GM12878 (cell line): ENCODE measurements at regions not wholly inside any gene's neighbourhood (a gene's known extent, or its start where the extent isn't known, plus 50 kb on each side); places are given as distances from the start of the nearest gene placed in this dataset.

ENCODE experiments used
- ATAC-seq: fragments of 200-7000 bp; cut with Tn5 transposase; 3 replicates; pipeline ENCODE4 v1.9.1; 2020; ENCODE audit warnings: mild to moderate bottlenecking, moderate library complexity
- BruUV-seq: library from RNA; stranded (reverse); fragments of 400-500 nt; replicated peaks from 2 replicates; lab custom pipeline; 2021; lab: Mats Ljungman, UMichigan
- CTCF ChIA-PET: fragments of 300-600 bp; sonication (Branson Sonifier 250); formaldehyde crosslinking; extraction: SDS; loops from one replicate; lab custom pipeline; 2021; ENCODE audit warnings: inconsistent platforms; lab: Yijun Ruan, JAX
- POLR2A ChIA-PET: fragments of 350-600 bp; formaldehyde crosslinking; extraction: SDS; loops from one replicate; lab custom pipeline; 2021; ENCODE audit warnings: inconsistent platforms; lab: Charles Lee
- RAD21 ChIA-PET: fragments of 300-600 bp; sonication (Branson Sonifier 250); formaldehyde crosslinking; loops from one replicate; lab custom pipeline; 2023; ENCODE audit warnings: antibody characterized with exemption; ENCODE audit not compliant: unreplicated experiment; lab: Charles Lee
- SMC1A ChIA-PET: fragments of 300-600 bp; sonication (Branson Sonifier 250); formaldehyde crosslinking; loops from one replicate; lab custom pipeline; 2023; ENCODE audit not compliant: unreplicated experiment, uncharacterized antibody; lab: Charles Lee
- DNase-seq: peaks from one replicate; pipeline ENCODE4 v3.0.0-alpha.2; 2011; ENCODE audit warnings: low read depth, low spot score
- FAIRE-seq: peaks from 3 replicates; lab custom pipeline; 2011; peaks lifted over from hg19 to GRCh38; lab: Jason Lieb, UNC
- H2AFZ ChIP-seq: 2 replicates; pipeline ENCODE4 v1.6.0; 2011; ENCODE audit warnings: low read depth, low read length, control low read depth; ENCODE audit not compliant: control insufficient read depth
- H3K27ac ChIP-seq: 2 replicates; pipeline ENCODE4 v1.5.1; 2011; ENCODE audit warnings: control low read depth; ENCODE audit not compliant: control insufficient read depth, insufficient read depth
- H3K27me3 ChIP-seq, 2 experiments: replicated peaks in 1 of 2; 2 replicates each; pipeline versions ENCODE4 v1.6.0 to v1.6.1; 2011; ENCODE audit warnings: low read length in 1 of 2; ENCODE audit not compliant: control insufficient read depth in 2 of 2, insufficient read depth in 2 of 2
- H3K36me3 ChIP-seq, 2 experiments: 2 replicates each; pipeline ENCODE4 v1.5.1; 2011; ENCODE audit warnings: low read length in 1 of 2; ENCODE audit not compliant: control insufficient read depth in 2 of 2, insufficient read depth in 2 of 2
- H3K4me1 ChIP-seq: 2 replicates; pipeline ENCODE4 v1.6.1; 2011; ENCODE audit warnings: mild to moderate bottlenecking, low read length, moderate library complexity, mixed read lengths; ENCODE audit not compliant: control insufficient read depth, insufficient read depth
- H3K4me2 ChIP-seq: 2 replicates; pipeline ENCODE4 v1.6.0; 2011; ENCODE audit warnings: control low read depth; ENCODE audit not compliant: control insufficient read depth, insufficient read depth
- H3K4me3 ChIP-seq: fragments of 200-600 bp; sonication (generic); 2 replicates; pipeline ENCODE4 v1.5.1; 2016
- H3K79me2 ChIP-seq: 2 replicates; pipeline ENCODE4 v1.6.0; 2011; ENCODE audit warnings: low read length; ENCODE audit not compliant: control insufficient read depth, insufficient read depth
- H3K9ac ChIP-seq: 2 replicates; pipeline ENCODE4 v1.8.0; 2011; ENCODE audit warnings: low read length, control low read depth, mixed read lengths; ENCODE audit not compliant: control insufficient read depth, insufficient read depth
- H3K9me3 ChIP-seq: replicated peaks from 3 replicates; pipeline ENCODE4 v1.5.1; 2011; ENCODE audit warnings: mild to moderate bottlenecking, low read length; ENCODE audit not compliant: control insufficient read depth, insufficient read depth
- H4K20me1 ChIP-seq: 2 replicates; pipeline ENCODE4 v1.6.0; 2011; ENCODE audit not compliant: control insufficient read depth, insufficient read depth
- CBFB ChIP-seq: IDR thresholded peaks from 2 replicates; pipeline ENCODE4 v1.6.1; 2016; ENCODE audit warnings: antibody characterized with exemption, low read depth
- FOXK2 ChIP-seq: fragments of 450-650 bp; IDR thresholded peaks from 2 replicates; pipeline ENCODE4 v1.6.1; 2017; ENCODE audit warnings: mild to moderate bottlenecking, moderate library complexity
- KAT2A ChIP-seq: conservative IDR thresholded peaks from 2 replicates; pipeline ENCODE4 v1.6.1; 2011; ENCODE audit warnings: low read depth, low read length; ENCODE audit not compliant: control insufficient read depth
- KLF5 ChIP-seq: fragments of 450-650 bp; IDR thresholded peaks from 2 replicates; pipeline ENCODE4 v1.6.1; 2014; ENCODE audit warnings: mild to moderate bottlenecking; ENCODE audit not compliant: partially characterized antibody
- NRF1 ChIP-seq: conservative IDR thresholded peaks from 2 replicates; pipeline ENCODE4 v1.6.1; 2011; ENCODE audit warnings: mild to moderate bottlenecking, low read depth, low read length, improper control_type of control experiment
- SRF ChIP-seq, 2 experiments: IDR thresholded peaks; 2 replicates each; pipeline ENCODE4 v1.6.1; 2011; ENCODE audit warnings: low read depth in 2 of 2, low read length in 2 of 2, mild to moderate bottlenecking in 1 of 2, moderate library complexity in 1 of 2
- ZBTB11 ChIP-seq: fragments of 450-650 bp; formaldehyde crosslinking; IDR thresholded peaks from 2 replicates; pipeline ENCODE4 v1.5.0; 2022; ENCODE audit warnings: mild to moderate bottlenecking, missing genetic modification characterization
- ZNF207 ChIP-seq: fragments of 450-650 bp; IDR thresholded peaks from 2 replicates; pipeline ENCODE4 v1.6.1; 2014; ENCODE audit warnings: antibody characterized with exemption, mild to moderate bottlenecking, borderline replicate concordance
- WGBS: methylation state at CpG from one replicate; pipeline ENCODE4 v1.1.6; 2016; ENCODE audit warnings: low lambda C conversion rate; ENCODE audit not compliant: insufficient replicate concordance, insufficient coverage; ENCODE audit errors: missing lambda C conversion rate; 5-methylcytosine and 5-hydroxymethylcytosine counted together
- in situ Hi-C: fragments of 300-500 bp; cut with MboI; formaldehyde crosslinking; loops from 9 replicates; pipeline ENCODE4 v1.14.3; 2018; ENCODE audit warnings: mixed read lengths
- intact Hi-C: fragments of 100-400 bp; cut with micrococcal nuclease; formaldehyde crosslinking; loops from one replicate; pipeline ENCODE4 v1.14.2; 2022; ENCODE audit not compliant: unreplicated experiment

- Histone ChIP-seq H3K9ac (no peak overlapping the region), H3K4me2 (no peak overlapping the region), H3K4me1 (peaks cover 2% of the 10 kb centered on the region; the same call in 1 of the 2 replicates), H3K27me3 (no peaks in the 10 kb centered on the region), H3K27ac (no peak overlapping the region), H3K79me2 (no peaks in the 10 kb centered on the region), H3K36me3 (no peaks in the 10 kb centered on the region), H4K20me1 (no peaks in the 10 kb centered on the region), H2AFZ (no peak overlapping the region), H3K9me3 (no peaks in the 10 kb centered on the region), H3K4me3 (no peak overlapping the region)
- ChIA-PET CTCF (interaction anchor here (1.5 to 1.8 kb wide), 2 partner anchors 11 to 18 kb away, joined by 3 to 6 read pairs; no protein-coding TSS in a partner anchor), POLR2A (interaction anchor here (0.5 to 2.0 kb wide), 2 partner anchors 43 to 91 kb away, joined by 4 to 5 read pairs; no protein-coding TSS in a partner anchor), SMC1A (interaction anchor here (1.2 to 1.7 kb wide), 5 partner anchors 10 to 208 kb away, joined by 4 to 6 read pairs (median 4); no protein-coding TSS in a partner anchor), RAD21 (interaction anchor here (1.1 kb wide), 1 partner anchor 47 kb away, joined by 3 read pairs; no protein-coding TSS in a partner anchor)
- FAIRE-seq (no peak), ATAC-seq (no peak), DNase-seq (no peak)
- WGBS, result 78% methylated on average over 11 of the region's 11 CpGs
- in situ Hi-C loops, result no loop called here
- BruUV-seq, result no TSS peak
- TF ChIP-seq ZBTB11, result no peak
- no peak for TF ChIP-seq KAT2A
- no peak for TF ChIP-seq FOXK2
- no peak for TF ChIP-seq KLF5
- TF ChIP-seq SRF (IDR thresholded peaks at IDR 0.05; ENCODE audit: low read depth in 2 of 2, low read length in 2 of 2), result no peak
- no peak for TF ChIP-seq ZNF207
- TF ChIP-seq CBFB, result no peak
- TF ChIP-seq NRF1, result no peak
- intact Hi-C loops, result no loop called here
Measured at GRCh38 chr14:61615743-61616523, 79.4 kb upstream of the HIF1A start.
